HCT116 (cell line): ENCODE measurements at regions not wholly inside any gene's neighbourhood (a gene's known extent, or its start where the extent isn't known, plus 50 kb on each side); places are given as distances from the start of the nearest gene placed in this dataset.

Experiments used
- ATAC-seq: fragments of 200-7000 bp; cut with Tn5 transposase; 2 replicates; pipeline ENCODE4 v1.9.1; 2020; ENCODE audit warnings: mild to moderate bottlenecking, moderate library complexity
- BruUV-seq: library from RNA; stranded (reverse); fragments of 400-500 nt; replicated peaks from 2 replicates; lab custom pipeline; 2021; lab: Mats Ljungman, UMichigan
- CTCF ChIA-PET: fragments of 300-600 bp; sonication (Branson Sonifier 250); formaldehyde crosslinking; loops from one replicate; lab custom pipeline; 2021; ENCODE audit warnings: antibody characterized with exemption; lab: Charles Lee
- POLR2A ChIA-PET: fragments of 300-600, 350-600 bp; sonication (Branson Sonifier 250); formaldehyde crosslinking; loops from one replicate; lab custom pipeline; 2021; ENCODE audit warnings: antibody characterized with exemption; lab: Charles Lee
- RAD21 ChIA-PET, 2 experiments: fragments of 300-600 bp; sonication (Branson Sonifier 250); formaldehyde crosslinking; loops; one replicate each; lab custom pipeline; 2023; ENCODE audit warnings: low total read pairs in 2 of 2; ENCODE audit not compliant: uncharacterized antibody in 2 of 2, unreplicated experiment in 2 of 2, low non-redundant PET in 1 of 2; lab: Charles Lee
- DNase-seq: peaks from one replicate; pipeline ENCODE4 v3.0.0-alpha.2; 2010; ENCODE audit warnings: low read depth, low spot score
- H2AFZ ChIP-seq: fragments of 200-600 bp; shearing (Covaris generic), sonication (generic); 2 replicates; pipeline ENCODE4 v1.6.1; 2017; ENCODE audit warnings: low read depth, mixed run types, mixed read lengths, antibody characterized with exemption, low read length; ENCODE audit not compliant: poor library complexity, severe bottlenecking
- H3K27ac ChIP-seq: 2 replicates; pipeline ENCODE4 v1.5.1; 2012; ENCODE audit warnings: low read depth, low read length
- H3K27me3 ChIP-seq: fragments of 200-600 bp; sonication (generic); 2 replicates; pipeline ENCODE4 v1.6.1; 2016; ENCODE audit warnings: mixed run types, low read length, mixed read lengths; ENCODE audit not compliant: insufficient read depth
- H3K36me3 ChIP-seq, 2 experiments: fragments of 200-500 bp in 1 of 2; fragments of 200-600 bp in 1 of 2; sonication (Bioruptor generic) in 1 of 2; sonication (generic) in 1 of 2; 2 replicates each; pipeline versions ENCODE4 v1.5.1 to v1.6.1; 2014 to 2016; ENCODE audit warnings: low read length in 2 of 2, inconsistent platforms in 1 of 2, mixed read lengths in 1 of 2, mixed run types in 1 of 2; ENCODE audit not compliant: insufficient read depth in 2 of 2, control insufficient read depth in 1 of 2
- H3K4me1 ChIP-seq, 2 experiments: fragments of 200-600 bp in 1 of 2; sonication (generic) in 1 of 2; 2 replicates each; pipeline versions ENCODE4 v1.5.1 to v1.6.1; 2012 to 2017; ENCODE audit warnings: low read length in 2 of 2, inconsistent platforms in 1 of 2, mild to moderate bottlenecking in 1 of 2, mixed read lengths in 1 of 2, mixed run types in 1 of 2, moderate library complexity in 1 of 2; ENCODE audit not compliant: insufficient read depth in 2 of 2, control insufficient read depth in 1 of 2
- H3K4me2 ChIP-seq: fragments of 200-600 bp; sonication (generic); 2 replicates; pipeline ENCODE4 v1.6.1; 2017; ENCODE audit warnings: mixed run types, low read length, mixed read lengths
- H3K4me3 ChIP-seq, 2 experiments: fragments of 200-600 bp in 1 of 2; sonication (generic) in 1 of 2; replicated peaks in 1 of 2; 2 replicates each; pipeline ENCODE4 v1.5.1; 2011 to 2016; ENCODE audit warnings: low read length in 2 of 2, control low read depth in 1 of 2, low read depth in 1 of 2, mild to moderate bottlenecking in 1 of 2, mixed read lengths in 1 of 2, mixed run types in 1 of 2
- H3K79me2 ChIP-seq: fragments of 200-600 bp; sonication (generic); 2 replicates; pipeline ENCODE4 v1.6.1; 2017; ENCODE audit warnings: mild to moderate bottlenecking, mixed run types, low read length, moderate library complexity, mixed read lengths; ENCODE audit not compliant: insufficient read depth
- H3K9ac ChIP-seq: fragments of 200-600 bp; sonication (generic); 2 replicates; pipeline ENCODE4 v1.6.1; 2016; ENCODE audit warnings: low read length, mixed read lengths
- H3K9me2 ChIP-seq: fragments of 200-600 bp; sonication (generic), shearing (Covaris generic); 2 replicates; pipeline ENCODE4 v1.6.1; 2017; ENCODE audit warnings: mixed run types, mild to moderate bottlenecking, moderate library complexity; ENCODE audit not compliant: insufficient read depth
- H3K9me3 ChIP-seq, 2 experiments: fragments of 200-500 bp in 1 of 2; fragments of 200-600 bp in 1 of 2; sonication (Bioruptor generic) in 1 of 2; sonication (generic) in 1 of 2; 2 replicates each; pipeline ENCODE4 v1.6.1; 2014 to 2017; ENCODE audit warnings: low read length in 2 of 2, mixed read lengths in 2 of 2, inconsistent platforms in 1 of 2, low read depth in 1 of 2, mild to moderate bottlenecking in 1 of 2, mixed run types in 1 of 2, moderate library complexity in 1 of 2; ENCODE audit not compliant: control insufficient read depth in 1 of 2, insufficient read depth in 1 of 2
- H4K20me1 ChIP-seq: fragments of 200-600 bp; sonication (generic), shearing (Covaris generic); 2 replicates; pipeline ENCODE4 v1.6.1; 2017; ENCODE audit warnings: mixed run types, mild to moderate bottlenecking, moderate library complexity; ENCODE audit not compliant: insufficient read depth
- CEBPB ChIP-seq: IDR thresholded peaks from 2 replicates; pipeline ENCODE4 v1.6.1; 2012; ENCODE audit warnings: low read depth
- EGR1 ChIP-seq: IDR thresholded peaks from 2 replicates; pipeline ENCODE4 v1.6.1; 2012; ENCODE audit warnings: low read depth
- EZH2 ChIP-seq: fragments of 200-600 bp; sonication (generic); IDR thresholded peaks from 2 replicates; pipeline ENCODE4 v1.6.1; 2017; ENCODE audit warnings: antibody characterized with exemption, mixed run types
- FOSL1 ChIP-seq: IDR thresholded peaks from 2 replicates; pipeline ENCODE4 v1.6.1; 2012; ENCODE audit warnings: low read depth
- JUND ChIP-seq: IDR thresholded peaks from 2 replicates; pipeline ENCODE4 v1.6.1; 2012
- POLR2A ChIP-seq: IDR thresholded peaks from 2 replicates; pipeline ENCODE4 v1.7.0; 2011; ENCODE audit warnings: borderline replicate concordance; ENCODE audit not compliant: insufficient read depth, insufficient read length; ENCODE audit errors: extremely low read depth
- POLR2AphosphoS5 ChIP-seq: IDR thresholded peaks from 2 replicates; pipeline ENCODE4 v1.6.1; 2011; ENCODE audit warnings: mild to moderate bottlenecking, low read depth, low read length, moderate library complexity
- RAD21 ChIP-seq: IDR thresholded peaks from 2 replicates; pipeline ENCODE4 v1.6.1; 2012; ENCODE audit warnings: low read depth, mild to moderate bottlenecking
- SIN3A ChIP-seq: IDR thresholded peaks from 2 replicates; pipeline ENCODE4 v1.6.1; 2012; ENCODE audit warnings: low read depth
- SRF ChIP-seq: IDR thresholded peaks from 2 replicates; pipeline ENCODE4 v1.6.1; 2012; ENCODE audit warnings: low read depth
- TCF7L2 ChIP-seq: IDR thresholded peaks from 2 replicates; pipeline ENCODE4 v1.7.0; 2011; ENCODE audit warnings: borderline replicate concordance, inconsistent platforms; ENCODE audit not compliant: insufficient read depth, insufficient read length; ENCODE audit errors: extremely low read depth
- YY1 ChIP-seq: IDR thresholded peaks from 2 replicates; pipeline ENCODE4 v1.6.1; 2011; ENCODE audit warnings: low read length, low read depth, moderate library complexity, mild to moderate bottlenecking; ENCODE audit not compliant: insufficient replicate concordance; ENCODE audit errors: extremely low read depth
- ZFX ChIP-seq: fragments of 450-650 bp; IDR thresholded peaks from 2 replicates; pipeline ENCODE4 v1.6.1; 2017
- intact Hi-C: fragments of 100-400 bp; cut with micrococcal nuclease; formaldehyde crosslinking; loops from 2 replicates; pipeline ENCODE4 v1.10.0; 2022
- TF ChIP-seq, protein P1 (sequence below): IDR thresholded peaks from 2 replicates; pipeline ENCODE4 v1.6.1; 2011; ENCODE audit warnings: mild to moderate bottlenecking, low read length, moderate library complexity; ENCODE audit not compliant: insufficient replicate concordance; ENCODE audit errors: extremely low read depth
- TF ChIP-seq, protein P2 (sequence below): IDR thresholded peaks from 2 replicates; pipeline ENCODE4 v1.6.1; 2012
- TF ChIP-seq, protein P3 (sequence below): IDR thresholded peaks from 2 replicates; pipeline ENCODE4 v1.6.1; 2012; ENCODE audit warnings: low read depth
- TF ChIP-seq, protein P4 (sequence below): IDR thresholded peaks from 2 replicates; pipeline ENCODE4 v1.6.1; 2012

DNA sequence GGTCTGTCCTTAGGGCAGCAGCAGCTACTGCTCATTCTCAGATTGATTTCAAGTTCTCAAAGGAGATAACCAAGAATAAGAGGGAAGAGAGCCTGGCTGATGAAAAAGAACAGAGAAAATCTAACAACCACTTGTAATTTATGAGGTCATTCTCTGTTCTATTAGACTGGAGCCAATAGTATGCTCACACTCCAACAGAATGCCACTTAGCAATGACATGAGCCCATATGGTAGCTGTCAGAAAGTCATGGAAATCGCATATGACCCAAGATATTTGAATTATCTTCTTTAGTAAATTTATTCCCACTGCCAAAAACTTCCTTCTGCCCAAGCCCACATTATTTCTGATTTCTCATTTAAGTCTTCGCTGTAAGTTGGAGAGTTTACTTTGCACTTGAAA, 53.7 kb upstream of the PLA2G4A start:
- TF ChIP-seq POLR2AphosphoS5 (no peak), TCF7L2 (no peak), EGR1 (no peak), POLR2A (no peak)
- Histone ChIP-seq H3K4me3 (no peak overlapping the region), H4K20me1 (no peaks in the 10 kb centered on the region), H3K36me3 (no peaks in the 10 kb centered on the region), H3K4me2 (no peak overlapping the region), H3K9ac (no peak overlapping the region), H3K9me2 (no peaks in the 10 kb centered on the region), H3K79me2 (no peaks in the 10 kb centered on the region), H3K4me1 (no peaks in the 10 kb centered on the region), H3K27me3 (no peaks in the 10 kb centered on the region), H2AFZ (no peak overlapping the region), H3K27ac (no peak overlapping the region), H3K9me3 (no peaks in the 10 kb centered on the region)
- POLR2A ChIA-PET: no interaction called here
- RAD21 ChIA-PET: no interaction called here
- ATAC-seq (no peak), DNase-seq (no peak)
- no TSS peak for BruUV-seq
- CTCF ChIA-PET: no interaction called here
- intact Hi-C loops: no loop called here

DNA sequence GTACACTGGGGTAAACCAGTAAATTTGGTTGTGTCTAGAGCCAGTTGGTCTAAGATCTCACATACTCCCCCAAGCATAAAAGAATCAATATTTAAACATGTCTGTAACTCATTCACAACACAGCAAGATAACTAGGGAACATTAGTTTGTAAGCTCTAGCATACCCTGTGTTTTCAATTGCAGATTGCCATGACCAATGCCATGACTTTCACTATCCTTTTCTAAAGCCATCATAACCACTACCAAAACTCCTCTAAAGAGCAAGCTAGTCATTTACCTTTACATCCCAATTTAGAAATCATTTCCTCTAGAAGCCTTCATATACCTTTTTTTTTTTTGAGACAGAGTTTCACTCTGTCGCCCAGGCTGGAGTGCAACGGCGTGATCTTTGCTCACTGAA, 56.5 kb upstream of the PLA2G4A start:
- no peaks in the 10 kb centered on the region for H3K79me2 ChIP-seq
- no peak overlapping the region for H3K4me2 ChIP-seq
- no peaks in the 10 kb centered on the region for H4K20me1 ChIP-seq
- H3K9ac ChIP-seq: no peak overlapping the region
- ATAC-seq: no peak
- no peak for DNase-seq
- no peak overlapping the region for H2AFZ ChIP-seq
- POLR2A ChIA-PET: no interaction called here
- H3K9me3 ChIP-seq: no peaks in the 10 kb centered on the region
- H3K4me1 ChIP-seq: no peaks in the 10 kb centered on the region
- no peaks in the 10 kb centered on the region for H3K9me2 ChIP-seq
- no peak overlapping the region for H3K4me3 ChIP-seq
- intact Hi-C loops: no loop called here
- no peaks in the 10 kb centered on the region for H3K36me3 ChIP-seq
- no TSS peak for BruUV-seq
- RAD21 ChIA-PET: no interaction called here
- CTCF ChIA-PET: no interaction called here
- no peak overlapping the region for H3K27ac ChIP-seq
- no peaks in the 10 kb centered on the region for H3K27me3 ChIP-seq
- TF ChIP-seq EZH2 (no peak), JUND (no peak), SIN3A (no peak), SRF (no peak), ZFX (no peak), RAD21 (no peak), YY1 (no peak), EGR1 (no peak), FOSL1 (no peak), POLR2AphosphoS5 (no peak), CEBPB (no peak)
- TF ChIP-seq, protein P1, sequence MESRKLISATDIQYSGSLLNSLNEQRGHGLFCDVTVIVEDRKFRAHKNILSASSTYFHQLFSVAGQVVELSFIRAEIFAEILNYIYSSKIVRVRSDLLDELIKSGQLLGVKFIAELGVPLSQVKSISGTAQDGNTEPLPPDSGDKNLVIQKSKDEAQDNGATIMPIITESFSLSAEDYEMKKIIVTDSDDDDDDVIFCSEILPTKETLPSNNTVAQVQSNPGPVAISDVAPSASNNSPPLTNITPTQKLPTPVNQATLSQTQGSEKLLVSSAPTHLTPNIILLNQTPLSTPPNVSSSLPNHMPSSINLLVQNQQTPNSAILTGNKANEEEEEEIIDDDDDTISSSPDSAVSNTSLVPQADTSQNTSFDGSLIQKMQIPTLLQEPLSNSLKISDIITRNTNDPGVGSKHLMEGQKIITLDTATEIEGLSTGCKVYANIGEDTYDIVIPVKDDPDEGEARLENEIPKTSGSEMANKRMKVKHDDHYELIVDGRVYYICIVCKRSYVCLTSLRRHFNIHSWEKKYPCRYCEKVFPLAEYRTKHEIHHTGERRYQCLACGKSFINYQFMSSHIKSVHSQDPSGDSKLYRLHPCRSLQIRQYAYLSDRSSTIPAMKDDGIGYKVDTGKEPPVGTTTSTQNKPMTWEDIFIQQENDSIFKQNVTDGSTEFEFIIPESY: no peak
- TF ChIP-seq, protein P2, sequence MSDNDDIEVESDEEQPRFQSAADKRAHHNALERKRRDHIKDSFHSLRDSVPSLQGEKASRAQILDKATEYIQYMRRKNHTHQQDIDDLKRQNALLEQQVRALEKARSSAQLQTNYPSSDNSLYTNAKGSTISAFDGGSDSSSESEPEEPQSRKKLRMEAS: no peak
- TF ChIP-seq, protein P3, sequence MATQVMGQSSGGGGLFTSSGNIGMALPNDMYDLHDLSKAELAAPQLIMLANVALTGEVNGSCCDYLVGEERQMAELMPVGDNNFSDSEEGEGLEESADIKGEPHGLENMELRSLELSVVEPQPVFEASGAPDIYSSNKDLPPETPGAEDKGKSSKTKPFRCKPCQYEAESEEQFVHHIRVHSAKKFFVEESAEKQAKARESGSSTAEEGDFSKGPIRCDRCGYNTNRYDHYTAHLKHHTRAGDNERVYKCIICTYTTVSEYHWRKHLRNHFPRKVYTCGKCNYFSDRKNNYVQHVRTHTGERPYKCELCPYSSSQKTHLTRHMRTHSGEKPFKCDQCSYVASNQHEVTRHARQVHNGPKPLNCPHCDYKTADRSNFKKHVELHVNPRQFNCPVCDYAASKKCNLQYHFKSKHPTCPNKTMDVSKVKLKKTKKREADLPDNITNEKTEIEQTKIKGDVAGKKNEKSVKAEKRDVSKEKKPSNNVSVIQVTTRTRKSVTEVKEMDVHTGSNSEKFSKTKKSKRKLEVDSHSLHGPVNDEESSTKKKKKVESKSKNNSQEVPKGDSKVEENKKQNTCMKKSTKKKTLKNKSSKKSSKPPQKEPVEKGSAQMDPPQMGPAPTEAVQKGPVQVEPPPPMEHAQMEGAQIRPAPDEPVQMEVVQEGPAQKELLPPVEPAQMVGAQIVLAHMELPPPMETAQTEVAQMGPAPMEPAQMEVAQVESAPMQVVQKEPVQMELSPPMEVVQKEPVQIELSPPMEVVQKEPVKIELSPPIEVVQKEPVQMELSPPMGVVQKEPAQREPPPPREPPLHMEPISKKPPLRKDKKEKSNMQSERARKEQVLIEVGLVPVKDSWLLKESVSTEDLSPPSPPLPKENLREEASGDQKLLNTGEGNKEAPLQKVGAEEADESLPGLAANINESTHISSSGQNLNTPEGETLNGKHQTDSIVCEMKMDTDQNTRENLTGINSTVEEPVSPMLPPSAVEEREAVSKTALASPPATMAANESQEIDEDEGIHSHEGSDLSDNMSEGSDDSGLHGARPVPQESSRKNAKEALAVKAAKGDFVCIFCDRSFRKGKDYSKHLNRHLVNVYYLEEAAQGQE: no peak
- TF ChIP-seq, protein P4, sequence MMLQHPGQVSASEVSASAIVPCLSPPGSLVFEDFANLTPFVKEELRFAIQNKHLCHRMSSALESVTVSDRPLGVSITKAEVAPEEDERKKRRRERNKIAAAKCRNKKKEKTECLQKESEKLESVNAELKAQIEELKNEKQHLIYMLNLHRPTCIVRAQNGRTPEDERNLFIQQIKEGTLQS: no peak
